ENCODE measurements at regions not wholly inside any gene's neighbourhood (a gene's known extent, or its start where the extent isn't known, plus 50 kb on each side); places are given as distances from the start of the nearest gene placed in this dataset.

GRCh38 chr5:5795074-5795771 lies 372.7 kb downstream of the ICE1 start:
- H3K27me3 ChIP-seq (ENCODE audit: insufficient read depth, low read length) = no peaks in the 10 kb centered on the region
- H3K14ac ChIP-seq (ENCODE audit: insufficient read depth, low read length) = no peak overlapping the region; the same call in 1 of the 2 replicates
- no peak overlapping the region for H2BK15ac ChIP-seq (ENCODE audit: low read depth, low read length)
- no peak overlapping the region for H3K56ac ChIP-seq (ENCODE audit: insufficient read length, low read depth, low read length)
- H3K4me3 Mint-ChIP-seq = no peak overlapping the region
- H2BK5ac ChIP-seq (ENCODE audit: insufficient read length, low read length) = no peak overlapping the region
- H3K27ac Mint-ChIP-seq = no peak overlapping the region
- TF ChIP-seq, protein P1, sequence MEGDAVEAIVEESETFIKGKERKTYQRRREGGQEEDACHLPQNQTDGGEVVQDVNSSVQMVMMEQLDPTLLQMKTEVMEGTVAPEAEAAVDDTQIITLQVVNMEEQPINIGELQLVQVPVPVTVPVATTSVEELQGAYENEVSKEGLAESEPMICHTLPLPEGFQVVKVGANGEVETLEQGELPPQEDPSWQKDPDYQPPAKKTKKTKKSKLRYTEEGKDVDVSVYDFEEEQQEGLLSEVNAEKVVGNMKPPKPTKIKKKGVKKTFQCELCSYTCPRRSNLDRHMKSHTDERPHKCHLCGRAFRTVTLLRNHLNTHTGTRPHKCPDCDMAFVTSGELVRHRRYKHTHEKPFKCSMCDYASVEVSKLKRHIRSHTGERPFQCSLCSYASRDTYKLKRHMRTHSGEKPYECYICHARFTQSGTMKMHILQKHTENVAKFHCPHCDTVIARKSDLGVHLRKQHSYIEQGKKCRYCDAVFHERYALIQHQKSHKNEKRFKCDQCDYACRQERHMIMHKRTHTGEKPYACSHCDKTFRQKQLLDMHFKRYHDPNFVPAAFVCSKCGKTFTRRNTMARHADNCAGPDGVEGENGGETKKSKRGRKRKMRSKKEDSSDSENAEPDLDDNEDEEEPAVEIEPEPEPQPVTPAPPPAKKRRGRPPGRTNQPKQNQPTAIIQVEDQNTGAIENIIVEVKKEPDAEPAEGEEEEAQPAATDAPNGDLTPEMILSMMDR (conservative IDR thresholded peaks at IDR 0.05) = no peak
- H3K4ac ChIP-seq (ENCODE audit: low read depth, low read length) = no peak overlapping the region
- no peaks in the 10 kb centered on the region for H3K36me3 Mint-ChIP-seq (ENCODE audit: insufficient read depth in 1 of 3, low read depth in 3 of 3)
- H3K27me3 Mint-ChIP-seq (ENCODE audit: low read depth) = no peaks in the 10 kb centered on the region
- H3K23me2 ChIP-seq (ENCODE audit: insufficient read length, low read depth, low read length, poor library complexity, severe bottlenecking) = no peaks in the 10 kb centered on the region
- no peaks in the 10 kb centered on the region for H4K20me1 ChIP-seq (ENCODE audit: control insufficient read depth, insufficient read depth, insufficient read length)
- WGBS (ENCODE audit: extremely low coverage, insufficient read length, low lambda C conversion rate) = no CpG with 5 or more reads among the region's 14 CpGs
- H3K4me1 ChIP-seq (ENCODE audit: insufficient read depth, low read length) = no peaks in the 10 kb centered on the region; the same call in 1 of the 2 replicates
- no peak overlapping the region for H4K91ac ChIP-seq (ENCODE audit: insufficient read length, low read depth, low read length)
- no peak overlapping the region for H4K5ac ChIP-seq (ENCODE audit: insufficient read length, low read depth, low read length)
- no peak overlapping the region for H3K27ac ChIP-seq (ENCODE audit: insufficient read length, low read depth, low read length)
- H3K9me3 Mint-ChIP-seq = no peaks in the 10 kb centered on the region
- no peak overlapping the region for H3K4me2 ChIP-seq (ENCODE audit: insufficient read depth, insufficient read length, low read length)
- H2BK120ac ChIP-seq (ENCODE audit: low read depth, low read length, poor library complexity, severe bottlenecking) = no peak overlapping the region
- no peak overlapping the region for H3K23ac ChIP-seq (ENCODE audit: insufficient read length, low read depth, low read length)
- no peak overlapping the region for H3K9ac ChIP-seq (ENCODE audit: extremely low read depth, insufficient read length, low read length)
- H3K79me2 ChIP-seq (ENCODE audit: insufficient read depth, low read length) = no peaks in the 10 kb centered on the region
- H3K18ac ChIP-seq (ENCODE audit: insufficient read length, low read depth, low read length) = no peak overlapping the region
- no peaks in the 10 kb centered on the region for H3K9me3 ChIP-seq (ENCODE audit: control insufficient read depth, low read depth, low read length)
- no peak overlapping the region for H3T11ph ChIP-seq (ENCODE audit: low read length)
- H4K8ac ChIP-seq (replicated peaks; ENCODE audit: insufficient read length, low read depth, low read length) = no peak overlapping the region
- H2BK12ac ChIP-seq (ENCODE audit: insufficient read length, low read depth, low read length) = no peak overlapping the region
- H2AK5ac ChIP-seq (ENCODE audit: insufficient read length, low read length) = no peak overlapping the region
- no peak overlapping the region for H2BK20ac ChIP-seq (ENCODE audit: low read depth, low read length, poor library complexity, severe bottlenecking)
- peaks cover 8% of the 10 kb centered on the region in 2 experiments for H3K4me1 Mint-ChIP-seq
- DNase-seq = no peak
- no peak overlapping the region for H2AFZ ChIP-seq (ENCODE audit: low read length)
- H3K79me1 ChIP-seq (ENCODE audit: insufficient read depth, low read depth, low read length, poor library complexity, severe bottlenecking) = no peaks in the 10 kb centered on the region
